MM.1S (cell line): ENCODE measurements at regions not wholly inside any gene's neighbourhood (a gene's known extent, or its start where the extent isn't known, plus 50 kb on each side); places are given as distances from the start of the nearest gene placed in this dataset.

Experiments used
- DNase-seq: peaks from one replicate; pipeline ENCODE4 v3.0.0-alpha.2; 2015
- H2AFZ ChIP-seq: fragments of 300-600 bp; sonication (generic); 2 replicates; pipeline ENCODE4 v1.6.0; 2016; ENCODE audit warnings: antibody characterized with exemption, low read length
- H3F3A ChIP-seq: fragments of 300-600 bp; sonication (generic); 2 replicates; pipeline ENCODE4 v1.6.1; 2016; ENCODE audit warnings: mild to moderate bottlenecking, antibody characterized with exemption, low read length, moderate library complexity, mixed read lengths; ENCODE audit not compliant: insufficient read depth
- H3K27ac ChIP-seq: fragments of 300-600 bp; sonication (generic); 2 replicates; pipeline ENCODE4 v1.5.1; 2016; ENCODE audit warnings: mild to moderate bottlenecking, low read length
- H3K27me3 ChIP-seq: fragments of 300-600 bp; sonication (generic); replicated peaks from 2 replicates; pipeline ENCODE4 v1.6.0; 2016; ENCODE audit warnings: low read length; ENCODE audit not compliant: insufficient read depth
- H3K36me3 ChIP-seq: fragments of 300-600 bp; sonication (generic); replicated peaks from 2 replicates; pipeline ENCODE4 v1.6.1; 2016; ENCODE audit warnings: mild to moderate bottlenecking, low read length, mixed read lengths; ENCODE audit not compliant: insufficient read depth
- H3K4me1 ChIP-seq: fragments of 300-600 bp; sonication (generic); 2 replicates; pipeline ENCODE4 v1.6.1; 2016; ENCODE audit warnings: low read length, mixed read lengths
- H3K4me2 ChIP-seq: fragments of 300-600 bp; sonication (generic); 2 replicates; pipeline ENCODE4 v1.6.0; 2016; ENCODE audit warnings: low read depth, low read length
- H3K4me3 ChIP-seq: fragments of 300-600 bp; sonication (generic); 2 replicates; pipeline ENCODE4 v1.5.1; 2016; ENCODE audit warnings: low read length, mixed read lengths
- H3K79me2 ChIP-seq: fragments of 300-600 bp; sonication (generic); 2 replicates; pipeline ENCODE4 v1.6.1; 2016; ENCODE audit warnings: mixed run types, low read length, mixed read lengths
- H3K9ac ChIP-seq: fragments of 300-600 bp; sonication (generic); 2 replicates; pipeline ENCODE4 v1.6.1; 2016; ENCODE audit warnings: low read length, mixed read lengths
- H3K9me2 ChIP-seq: fragments of 300-600 bp; sonication (generic); replicated peaks from 2 replicates; pipeline ENCODE4 v1.6.1; 2016; ENCODE audit warnings: mild to moderate bottlenecking, low read length, mixed read lengths; ENCODE audit not compliant: insufficient read depth
- H3K9me3 ChIP-seq: fragments of 300-600 bp; sonication (generic); replicated peaks from 2 replicates; pipeline ENCODE4 v1.6.1; 2016; ENCODE audit warnings: mild to moderate bottlenecking, low read length, mixed read lengths; ENCODE audit not compliant: insufficient read depth
- H4K20me1 ChIP-seq: fragments of 300-600 bp; sonication (generic); 2 replicates; pipeline ENCODE4 v1.6.1; 2016; ENCODE audit warnings: mild to moderate bottlenecking, low read length, moderate library complexity, mixed read lengths; ENCODE audit not compliant: insufficient read depth
- EZH2 ChIP-seq: fragments of 300-600 bp; sonication (generic); optimal IDR thresholded peaks from 2 replicates; pipeline ENCODE3; 2017; ENCODE audit warnings: low read depth, mild to moderate bottlenecking, antibody characterized with exemption, low read length, mixed read lengths
- EZH2phosphoT487 ChIP-seq: fragments of 300-600 bp; sonication (generic); IDR thresholded peaks from 2 replicates; pipeline ENCODE4 v1.6.1; 2018; ENCODE audit warnings: antibody characterized with exemption, low read length
- TF ChIP-seq, protein P1 (sequence below): fragments of 300-600 bp; sonication (generic); IDR thresholded peaks from 2 replicates; pipeline ENCODE4 v1.5.1; 2016; ENCODE audit warnings: antibody characterized with exemption, low read length, mixed read lengths

DNA sequence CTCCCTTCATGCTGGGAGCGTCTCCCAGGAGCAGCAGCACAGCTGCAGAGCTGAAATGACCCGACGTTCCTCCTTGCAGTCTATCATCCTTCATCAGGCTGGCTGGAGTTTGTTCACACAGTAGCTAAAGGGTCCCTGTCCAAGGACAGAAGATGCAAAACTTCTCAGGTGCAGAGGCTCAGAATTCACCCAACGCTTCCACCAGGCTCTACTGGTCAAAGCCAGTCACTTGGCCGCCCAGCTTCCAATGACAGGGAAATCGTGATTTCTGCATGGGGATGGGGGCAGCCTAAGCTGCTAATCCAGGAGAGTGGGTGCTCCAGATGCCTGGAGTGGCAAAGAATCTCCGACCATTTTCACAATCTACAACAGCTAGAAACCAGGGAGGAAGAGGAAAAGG, 97.0 kb upstream of the SALL3 start:
- DNase-seq: no peak
- Histone ChIP-seq H3K9me2 (no peaks in the 10 kb centered on the region), H4K20me1 (no peaks in the 10 kb centered on the region), H3K4me2 (no peak overlapping the region), H3K4me1 (no peaks in the 10 kb centered on the region), H3K9me3 (no peaks in the 10 kb centered on the region), H2AFZ (no peak overlapping the region), H3F3A (no peaks in the 10 kb centered on the region), H3K36me3 (no peaks in the 10 kb centered on the region), H3K9ac (no peak overlapping the region), H3K79me2 (no peaks in the 10 kb centered on the region), H3K27me3 (no peaks in the 10 kb centered on the region), H3K27ac (no peak overlapping the region), H3K4me3 (no peak overlapping the region)
- TF ChIP-seq, protein P1, sequence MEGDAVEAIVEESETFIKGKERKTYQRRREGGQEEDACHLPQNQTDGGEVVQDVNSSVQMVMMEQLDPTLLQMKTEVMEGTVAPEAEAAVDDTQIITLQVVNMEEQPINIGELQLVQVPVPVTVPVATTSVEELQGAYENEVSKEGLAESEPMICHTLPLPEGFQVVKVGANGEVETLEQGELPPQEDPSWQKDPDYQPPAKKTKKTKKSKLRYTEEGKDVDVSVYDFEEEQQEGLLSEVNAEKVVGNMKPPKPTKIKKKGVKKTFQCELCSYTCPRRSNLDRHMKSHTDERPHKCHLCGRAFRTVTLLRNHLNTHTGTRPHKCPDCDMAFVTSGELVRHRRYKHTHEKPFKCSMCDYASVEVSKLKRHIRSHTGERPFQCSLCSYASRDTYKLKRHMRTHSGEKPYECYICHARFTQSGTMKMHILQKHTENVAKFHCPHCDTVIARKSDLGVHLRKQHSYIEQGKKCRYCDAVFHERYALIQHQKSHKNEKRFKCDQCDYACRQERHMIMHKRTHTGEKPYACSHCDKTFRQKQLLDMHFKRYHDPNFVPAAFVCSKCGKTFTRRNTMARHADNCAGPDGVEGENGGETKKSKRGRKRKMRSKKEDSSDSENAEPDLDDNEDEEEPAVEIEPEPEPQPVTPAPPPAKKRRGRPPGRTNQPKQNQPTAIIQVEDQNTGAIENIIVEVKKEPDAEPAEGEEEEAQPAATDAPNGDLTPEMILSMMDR: no peak
- TF ChIP-seq EZH2 (no peak), EZH2phosphoT487 (no peak)

DNA sequence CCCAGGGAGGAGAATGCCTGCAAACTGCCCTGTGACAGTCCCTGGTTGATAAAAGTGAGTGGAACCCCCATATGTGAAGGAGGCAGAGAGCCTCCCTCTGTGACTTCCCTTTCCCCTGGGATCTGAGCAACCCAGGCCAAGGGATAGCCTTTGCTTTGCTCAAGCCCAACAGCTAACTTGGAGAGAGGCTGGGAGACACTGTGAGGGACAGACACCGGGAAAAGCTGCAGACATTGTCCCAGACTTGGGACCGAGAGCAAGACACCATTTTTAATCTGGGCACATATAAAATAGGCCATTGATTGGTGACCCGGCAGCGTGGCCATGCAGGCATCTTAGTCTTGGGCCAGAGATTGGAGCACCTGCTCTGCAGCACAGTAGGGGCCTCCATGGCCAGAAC, 96.1 kb upstream of the SALL3 start:
- TF ChIP-seq, protein P1: no peak
- no peak for TF ChIP-seq EZH2phosphoT487
- no peak for TF ChIP-seq EZH2
- Histone ChIP-seq H3F3A (no peaks in the 10 kb centered on the region), H3K4me1 (no peaks in the 10 kb centered on the region), H3K36me3 (no peaks in the 10 kb centered on the region), H3K9ac (no peak overlapping the region), H3K9me3 (no peaks in the 10 kb centered on the region), H4K20me1 (no peaks in the 10 kb centered on the region), H2AFZ (no peak overlapping the region), H3K27me3 (no peaks in the 10 kb centered on the region), H3K4me2 (no peak overlapping the region), H3K9me2 (no peaks in the 10 kb centered on the region), H3K79me2 (no peaks in the 10 kb centered on the region), H3K27ac (no peak overlapping the region), H3K4me3 (no peak overlapping the region)
- no peak for DNase-seq

DNA sequence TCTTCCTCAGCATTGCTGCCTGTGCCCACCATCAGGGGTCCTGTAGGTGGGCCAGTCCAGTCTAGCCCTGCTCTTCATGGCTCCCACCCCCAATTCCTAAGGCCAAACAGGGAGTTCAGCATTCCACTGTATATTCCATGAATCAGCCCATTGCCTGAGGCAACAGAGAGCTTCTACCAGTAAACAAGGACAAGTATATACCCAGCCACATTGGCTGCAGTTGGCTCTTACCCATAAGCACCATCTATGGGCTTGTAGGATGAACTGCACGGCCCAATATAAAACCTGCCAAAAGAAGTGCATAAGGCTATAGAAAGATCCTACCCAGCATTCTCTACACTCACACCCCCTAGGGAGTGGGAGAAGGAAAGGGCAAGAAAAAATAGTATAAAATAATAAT, 95.1 kb upstream of the SALL3 start:
- H4K20me1 ChIP-seq: no peaks in the 10 kb centered on the region
- no peak for DNase-seq

More for the DNA sequence above, 95.1 kb upstream of the SALL3 start:
- H3K27ac ChIP-seq: no peak overlapping the region
- H3K79me2 ChIP-seq: no peaks in the 10 kb centered on the region
- H3F3A ChIP-seq: no peaks in the 10 kb centered on the region
- H3K4me1 ChIP-seq: no peaks in the 10 kb centered on the region
- TF ChIP-seq, protein P1: no peak
- no peak for TF ChIP-seq EZH2
- TF ChIP-seq EZH2phosphoT487: no peak
- no peaks in the 10 kb centered on the region for H3K9me2 ChIP-seq
- H3K9ac ChIP-seq: no peak overlapping the region
- no peak overlapping the region for H2AFZ ChIP-seq
- H3K36me3 ChIP-seq: no peaks in the 10 kb centered on the region
- H3K4me2 ChIP-seq: no peak overlapping the region
- H3K4me3 ChIP-seq: no peak overlapping the region
- H3K27me3 ChIP-seq: no peaks in the 10 kb centered on the region
- no peaks in the 10 kb centered on the region for H3K9me3 ChIP-seq
